ENCODE measurements at regions not wholly inside any gene's neighbourhood (a gene's known extent, or its start where the extent isn't known, plus 50 kb on each side); places are given as distances from the start of the nearest gene placed in this dataset.

DNA sequence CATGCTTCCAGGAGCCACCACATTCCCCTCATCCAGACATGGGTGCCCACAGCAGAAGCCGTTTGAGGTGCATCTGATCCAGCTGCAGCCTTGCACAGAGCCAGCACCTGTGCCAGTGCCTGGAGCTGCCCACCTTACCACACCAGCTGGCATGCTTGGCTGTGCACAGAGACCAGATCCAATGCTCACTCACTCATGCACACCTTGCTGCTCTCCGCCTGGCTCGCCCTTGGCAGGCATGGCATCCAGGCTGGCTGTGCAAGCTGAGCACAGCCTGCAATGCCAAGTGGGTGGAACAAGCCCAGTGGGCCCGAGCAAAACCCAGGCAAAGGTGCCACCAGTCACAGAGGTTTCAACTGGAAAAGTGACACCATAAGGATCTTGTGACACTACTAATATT, 66.9 kb upstream of the SEMA3A start:
- no peak for DNase-seq (ENCODE audit: extremely low read depth, low read depth, low spot score)

DNA sequence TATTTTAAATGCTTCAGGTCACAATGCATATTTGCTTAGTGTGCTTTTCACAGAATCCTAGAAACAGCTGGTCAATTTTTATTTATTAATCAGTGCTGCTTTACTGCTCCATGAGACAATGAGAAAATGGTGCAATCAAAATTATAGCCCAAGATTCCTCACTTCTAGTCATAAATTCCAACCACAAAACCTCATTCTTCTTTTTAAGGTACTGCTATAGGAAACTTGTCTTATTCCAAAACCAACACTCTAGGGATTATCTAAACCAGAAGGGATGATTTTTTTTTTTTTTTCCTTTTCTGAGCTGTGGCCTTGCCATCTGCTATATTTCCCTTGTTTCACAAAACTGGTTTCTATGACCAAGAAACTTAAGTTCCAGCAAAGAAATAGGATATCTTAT, 64.0 kb upstream of the SEMA3A start:
- DNase-seq (ENCODE audit: extremely low read depth, low read depth, low spot score), result no peak

DNA sequence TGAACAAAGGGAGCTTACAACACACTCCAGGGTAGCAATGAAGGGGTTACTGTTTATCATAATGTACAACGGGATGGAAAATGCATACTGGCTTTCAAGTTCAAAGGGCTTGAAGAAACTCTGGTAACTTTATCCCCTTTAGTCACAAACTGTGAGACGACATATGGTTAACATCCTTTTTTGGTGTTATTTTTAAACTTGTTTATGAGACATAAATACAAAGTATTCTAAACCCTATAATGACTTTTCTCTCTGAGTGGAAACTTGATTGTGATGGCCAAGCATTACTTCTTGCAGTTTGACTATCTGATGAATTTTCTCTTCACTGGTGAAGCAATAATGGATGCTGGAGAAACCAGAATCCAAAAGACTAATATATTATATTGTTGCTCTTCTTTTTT, 62.0 kb upstream of the SEMA3A start:
- DNase-seq (ENCODE audit: extremely low read depth, low read depth, low spot score), result no peak

DNA sequence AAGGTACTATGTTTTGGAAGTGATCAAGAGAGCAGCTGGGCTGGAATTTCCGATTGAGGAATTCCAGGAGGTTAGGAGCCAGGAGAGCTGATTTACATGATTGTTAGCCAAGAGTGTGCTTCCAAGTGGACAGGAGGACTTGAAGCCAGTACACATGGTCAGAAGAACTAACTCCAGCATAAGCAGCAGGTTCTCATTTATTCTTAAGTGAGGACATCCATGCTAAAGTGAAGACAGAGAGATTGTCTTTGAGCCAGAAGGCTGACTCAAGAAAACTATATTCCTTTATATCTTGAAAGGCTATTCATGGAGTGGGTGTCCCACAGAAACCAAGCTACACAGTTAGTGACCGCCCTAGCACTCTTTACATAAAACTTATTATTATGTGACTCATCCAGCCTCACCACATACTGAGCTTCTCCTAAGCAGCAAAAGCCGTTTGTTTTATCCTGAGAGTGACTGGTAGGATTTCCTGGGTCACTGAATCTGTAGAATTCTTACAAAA, 56.7 kb upstream of the SEMA3A start:
- no peak for DNase-seq (ENCODE audit: extremely low read depth, low read depth, low spot score)

DNA sequence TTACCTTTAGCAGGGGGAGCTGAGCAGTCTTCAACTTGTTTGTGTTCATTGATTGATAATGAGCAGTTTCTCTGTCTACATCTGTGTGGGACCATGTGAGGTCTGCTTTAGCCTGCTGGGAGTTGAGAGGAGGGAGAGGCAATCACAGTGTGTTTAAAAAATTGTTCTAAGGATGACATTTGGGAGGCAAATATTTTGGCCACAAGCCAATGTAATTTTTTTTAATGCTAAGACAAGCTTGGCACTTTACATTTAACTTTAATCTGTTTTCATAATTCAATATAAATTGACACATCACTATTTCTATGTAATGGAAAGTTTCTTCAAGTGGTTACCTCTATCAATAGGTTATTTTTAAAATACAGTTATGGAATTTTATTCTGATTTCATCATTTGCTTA, 55.9 kb upstream of the SEMA3A start:
- DNase-seq (ENCODE audit: extremely low read depth, low read depth, low spot score), result no peak

DNA sequence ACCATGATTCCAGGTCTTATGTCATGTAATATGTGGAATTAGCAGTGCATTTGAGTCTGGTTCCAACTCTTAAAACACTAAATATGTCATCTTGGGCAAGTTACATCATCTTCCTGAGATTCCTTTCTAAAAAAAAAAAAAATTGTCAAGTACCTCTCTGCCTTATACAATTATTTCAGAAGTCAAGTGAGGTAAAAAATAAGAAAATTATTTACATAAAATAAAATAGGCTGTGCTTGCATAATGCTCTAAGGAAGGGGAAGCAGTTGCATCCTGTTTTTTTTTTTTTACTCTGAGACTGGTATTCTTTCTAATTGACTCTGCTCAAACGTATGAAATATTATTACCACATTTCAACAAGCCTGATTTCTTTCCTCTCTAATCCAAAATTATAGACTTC, 55.1 kb upstream of the SEMA3A start:
- peak; percentile 31 for DNase-seq (ENCODE audit: extremely low read depth, low read depth, low spot score)

DNA sequence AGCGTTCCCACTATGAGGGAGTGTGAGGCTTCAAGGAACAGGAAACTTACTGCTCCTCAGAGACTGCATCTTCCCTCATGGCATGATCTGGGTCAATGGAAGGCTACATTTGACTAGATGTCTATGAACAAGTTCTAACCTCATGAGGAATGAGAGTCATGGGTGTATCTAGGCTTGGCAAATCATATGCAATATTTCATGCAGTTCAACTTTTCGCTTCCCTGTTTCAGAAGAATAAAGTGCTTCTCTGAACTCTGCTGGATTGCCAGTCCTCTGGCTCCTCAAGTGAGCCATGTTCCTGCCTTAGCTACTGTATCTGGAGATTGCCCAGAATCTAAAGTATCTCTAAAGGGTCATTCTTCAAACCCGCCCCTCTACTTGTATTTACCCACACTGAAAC, 54.3 kb upstream of the SEMA3A start:
- DNase-seq (ENCODE audit: extremely low read depth, low read depth, low spot score), result no peak

DNA sequence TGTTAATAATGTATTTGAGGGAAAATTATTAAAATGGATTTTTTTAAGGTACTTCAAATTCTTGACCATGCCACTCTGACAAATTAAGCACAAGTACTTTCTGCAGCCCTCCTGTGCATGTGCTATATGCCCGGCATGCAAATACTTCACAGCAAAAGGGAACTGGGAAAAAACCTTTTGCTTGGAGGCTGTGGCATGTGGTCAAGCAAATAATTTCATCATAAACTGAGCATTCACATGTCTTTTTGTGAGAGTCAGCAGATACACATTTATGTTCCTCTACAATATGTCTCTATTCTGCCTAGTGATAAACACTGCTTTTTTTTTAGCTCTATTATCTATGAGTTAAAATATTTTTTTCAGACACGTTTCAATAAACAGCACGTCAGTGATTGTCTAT, 53.7 kb upstream of the SEMA3A start:
- DNase-seq (ENCODE audit: extremely low read depth, low read depth, low spot score), result no peak

DNA sequence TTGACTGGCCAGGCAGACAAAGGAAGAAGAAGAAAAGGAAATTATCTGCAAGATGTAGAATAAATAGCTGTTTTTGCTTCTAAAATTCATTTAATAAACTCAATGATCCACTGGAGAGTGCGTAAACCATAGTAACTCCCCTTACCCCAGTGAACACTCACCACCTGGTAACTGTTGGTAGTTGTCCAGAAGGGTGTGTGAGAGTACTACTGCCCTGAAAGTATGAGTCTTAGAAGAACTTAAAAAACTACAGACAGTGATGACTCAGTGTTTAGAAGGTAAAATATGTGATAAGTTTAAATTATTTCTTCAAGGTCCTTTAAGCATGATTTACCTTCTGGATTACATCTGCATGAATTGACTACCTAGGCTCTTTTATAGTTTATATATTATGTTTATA, 53.0 kb upstream of the SEMA3A start:
- no peak for DNase-seq (ENCODE audit: extremely low read depth, low read depth, low spot score)

DNA sequence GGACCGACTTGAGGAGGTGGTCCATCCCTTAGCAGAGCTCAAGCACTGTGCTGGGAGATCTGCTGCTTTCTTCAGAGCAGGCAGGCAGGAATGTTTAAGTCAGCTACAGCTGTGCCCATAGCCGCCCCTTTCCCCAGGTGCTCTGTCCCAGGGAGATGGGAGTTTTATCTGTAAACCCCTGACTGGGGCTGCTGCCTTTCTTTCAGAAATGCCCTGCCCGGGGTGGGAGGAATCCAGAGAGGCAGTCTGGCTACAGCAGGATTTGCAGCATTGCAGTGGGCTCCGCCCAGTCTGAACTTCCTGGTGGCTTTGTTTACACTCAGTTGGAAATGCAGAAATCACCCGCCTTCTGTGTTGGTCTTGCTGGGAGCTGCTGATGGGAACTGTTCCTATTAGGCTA, 51.2 kb upstream of the SEMA3A start:
- DNase-seq (ENCODE audit: extremely low read depth, low read depth, low spot score), result no peak
